ENCODE measurements at regions not wholly inside any gene's neighbourhood (a gene's known extent, or its start where the extent isn't known, plus 50 kb on each side); places are given as distances from the start of the nearest gene placed in this dataset.

DNA sequence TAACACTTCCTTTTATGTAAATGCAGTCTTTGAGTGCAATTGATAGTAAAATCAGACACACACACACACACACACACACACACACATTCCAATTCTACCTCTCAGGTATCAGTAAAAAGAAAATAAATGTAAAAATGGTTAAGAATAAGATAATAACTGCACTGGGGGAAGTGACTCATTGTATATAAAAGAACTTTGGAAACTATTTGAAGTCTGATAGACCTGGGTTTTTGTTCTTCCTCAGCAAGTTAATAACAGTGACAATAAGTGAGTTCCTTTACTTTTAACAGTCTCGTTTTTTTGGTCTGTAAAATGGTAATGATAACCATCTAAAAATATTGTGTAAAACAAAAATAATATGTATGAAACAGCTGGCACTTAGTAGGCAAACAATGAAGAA is 1815.0 kb downstream of the MRPL39 start:
- H3K27ac ChIP-seq: no peak overlapping the region
- TF ChIP-seq, protein P1, sequence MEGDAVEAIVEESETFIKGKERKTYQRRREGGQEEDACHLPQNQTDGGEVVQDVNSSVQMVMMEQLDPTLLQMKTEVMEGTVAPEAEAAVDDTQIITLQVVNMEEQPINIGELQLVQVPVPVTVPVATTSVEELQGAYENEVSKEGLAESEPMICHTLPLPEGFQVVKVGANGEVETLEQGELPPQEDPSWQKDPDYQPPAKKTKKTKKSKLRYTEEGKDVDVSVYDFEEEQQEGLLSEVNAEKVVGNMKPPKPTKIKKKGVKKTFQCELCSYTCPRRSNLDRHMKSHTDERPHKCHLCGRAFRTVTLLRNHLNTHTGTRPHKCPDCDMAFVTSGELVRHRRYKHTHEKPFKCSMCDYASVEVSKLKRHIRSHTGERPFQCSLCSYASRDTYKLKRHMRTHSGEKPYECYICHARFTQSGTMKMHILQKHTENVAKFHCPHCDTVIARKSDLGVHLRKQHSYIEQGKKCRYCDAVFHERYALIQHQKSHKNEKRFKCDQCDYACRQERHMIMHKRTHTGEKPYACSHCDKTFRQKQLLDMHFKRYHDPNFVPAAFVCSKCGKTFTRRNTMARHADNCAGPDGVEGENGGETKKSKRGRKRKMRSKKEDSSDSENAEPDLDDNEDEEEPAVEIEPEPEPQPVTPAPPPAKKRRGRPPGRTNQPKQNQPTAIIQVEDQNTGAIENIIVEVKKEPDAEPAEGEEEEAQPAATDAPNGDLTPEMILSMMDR (conservative IDR thresholded peaks at IDR 0.05): no peak

GRCh38 chr21:23789864-23790263 is 1817.4 kb downstream of the MRPL39 start:
- no peak overlapping the region for H3K27ac ChIP-seq
- TF ChIP-seq, protein P1 (conservative IDR thresholded peaks at IDR 0.05): no peak

DNA sequence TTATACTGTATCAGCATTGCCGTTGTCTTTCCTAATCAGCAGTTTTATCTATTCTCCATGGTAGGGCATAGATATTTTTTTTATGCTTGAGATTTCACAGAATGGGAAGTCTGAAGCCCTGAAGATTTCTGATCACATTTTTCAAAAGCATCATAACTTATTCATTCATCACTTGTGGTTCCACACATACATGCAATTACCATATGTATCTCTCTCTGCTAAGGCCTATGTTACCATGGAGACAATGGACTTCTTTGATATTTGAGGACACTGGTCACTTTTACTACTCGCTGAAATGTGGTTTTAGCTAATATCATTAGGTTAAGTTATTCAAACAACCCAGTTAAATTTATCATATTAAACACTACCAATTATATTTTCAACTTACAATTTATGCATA is 1827.0 kb downstream of the MRPL39 start:
- TF ChIP-seq, protein P1 (conservative IDR thresholded peaks at IDR 0.05): no peak
- H3K27ac ChIP-seq: no peak overlapping the region

- H3K27ac ChIP-seq: no peak overlapping the region
- TF ChIP-seq, protein P1 (conservative IDR thresholded peaks at IDR 0.05): no peak
Measured at GRCh38 chr21:23743821-23744220, 1863.5 kb downstream of the MRPL39 start.

DNA sequence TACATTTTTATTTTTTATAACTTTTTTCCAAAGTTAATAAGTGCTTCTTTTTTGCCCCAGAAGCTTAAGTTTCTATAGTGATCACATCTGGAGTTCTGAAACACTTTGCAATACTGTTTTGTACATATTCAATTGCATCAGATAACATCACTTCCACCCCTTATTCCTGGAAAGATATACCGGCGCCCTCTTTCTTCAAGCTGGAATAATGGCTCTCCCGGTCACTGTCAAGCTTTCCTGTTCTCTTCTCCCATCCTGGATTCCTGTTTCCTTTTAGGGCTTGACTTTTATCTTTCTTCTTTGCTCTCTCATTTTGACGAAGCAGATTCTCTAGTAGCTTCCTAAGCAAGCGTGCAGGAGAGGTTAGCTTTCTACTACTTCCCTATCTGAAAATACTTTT is 1866.8 kb downstream of the MRPL39 start:
- TF ChIP-seq, protein P1 (conservative IDR thresholded peaks at IDR 0.05): no peak; the same call in 1 of the 2 replicates
- H3K27ac ChIP-seq: no peak overlapping the region

- H3K27ac ChIP-seq: no peak overlapping the region
- TF ChIP-seq, protein P1 (conservative IDR thresholded peaks at IDR 0.05): no peak
Measured at GRCh38 chr21:23732776-23733175, 1874.5 kb downstream of the MRPL39 start.

- no peak overlapping the region for H3K27ac ChIP-seq
- TF ChIP-seq, protein P1 (conservative IDR thresholded peaks at IDR 0.05): no peak
Measured at GRCh38 chr21:23729331-23729730, 1878.0 kb downstream of the MRPL39 start.

GRCh38 chr21:23725576-23725975 is 1881.7 kb downstream of the MRPL39 start:
- TF ChIP-seq, protein P1 (conservative IDR thresholded peaks at IDR 0.05): no peak
- H3K27ac ChIP-seq: no peak overlapping the region

Measured in VCaP (cell line).